PC-9 (cell line): ENCODE measurements at regions not wholly inside any gene's neighbourhood (a gene's known extent, or its start where the extent isn't known, plus 50 kb on each side); places are given as distances from the start of the nearest gene placed in this dataset.

Experiments used
- BruUV-seq: library from RNA; stranded (reverse); fragments of 400-500 nt; replicated peaks from 2 replicates; lab custom pipeline; 2021; lab: Mats Ljungman, UMichigan
- CTCF ChIA-PET: fragments of 300-600 bp; sonication (Branson Sonifier 250); formaldehyde crosslinking; loops from one replicate; lab custom pipeline; 2022; ENCODE audit warnings: antibody characterized with exemption; lab: Charles Lee
- POLR2A ChIA-PET: fragments of 300-600 bp; sonication (Branson Sonifier 250); formaldehyde crosslinking; loops from one replicate; lab custom pipeline; 2022; ENCODE audit warnings: antibody characterized with exemption; ENCODE audit not compliant: unreplicated experiment; lab: Charles Lee
- DNase-seq, 2 experiments: peaks; one replicate each; pipeline versions ENCODE4 v3.0.0 to v3.0.0-alpha.2; 2015 to 2022; ENCODE audit warnings: mixed read lengths in 1 of 2
- H2AFZ ChIP-seq: fragments of 200-600 bp; sonication (generic); 2 replicates; pipeline ENCODE4 v1.8.1; 2017; ENCODE audit warnings: antibody characterized with exemption
- H3F3A ChIP-seq: fragments of 200-600 bp; sonication (generic); 2 replicates; pipeline ENCODE4 v1.8.1; 2017; ENCODE audit warnings: antibody characterized with exemption, mild to moderate bottlenecking, low read depth; ENCODE audit not compliant: insufficient read depth
- H3K27ac ChIP-seq: fragments of 200-600 bp; sonication (generic); 2 replicates; pipeline ENCODE4 v1.6.1; 2016; ENCODE audit warnings: mixed run types
- H3K27me3 ChIP-seq: fragments of 200-600 bp; sonication (generic); 2 replicates; pipeline ENCODE4 v1.6.1; 2016; ENCODE audit warnings: low read depth, mixed run types; ENCODE audit not compliant: insufficient read depth
- H3K36me3 ChIP-seq: fragments of 200-600 bp; sonication (generic); 2 replicates; pipeline ENCODE4 v1.6.1; 2016; ENCODE audit warnings: low read depth, mixed run types
- H3K4me1 ChIP-seq: fragments of 200-600 bp; sonication (generic); replicated peaks from 2 replicates; pipeline ENCODE4 v1.6.1; 2016; ENCODE audit warnings: mixed run types; ENCODE audit not compliant: insufficient read depth
- H3K4me2 ChIP-seq: fragments of 200-600 bp; sonication (generic); 2 replicates; pipeline ENCODE4 v1.6.1; 2017; ENCODE audit warnings: mixed run types
- H3K4me3 ChIP-seq: fragments of 200-600 bp; sonication (generic); 2 replicates; pipeline ENCODE4 v1.6.1; 2016; ENCODE audit warnings: mixed run types
- H3K79me2 ChIP-seq: fragments of 200-600 bp; sonication (generic); 2 replicates; pipeline ENCODE4 v1.6.1; 2017; ENCODE audit warnings: low read depth, mixed run types
- H3K9me2 ChIP-seq: fragments of 200-600 bp; sonication (generic); 2 replicates; pipeline ENCODE4 v1.8.1; 2017; ENCODE audit warnings: mild to moderate bottlenecking; ENCODE audit not compliant: insufficient read depth
- H3K9me3 ChIP-seq: fragments of 200-600 bp; sonication (generic); 2 replicates; pipeline ENCODE4 v1.8.1; 2016; ENCODE audit warnings: low read depth; ENCODE audit not compliant: insufficient read depth
- H4K20me1 ChIP-seq: fragments of 200-600 bp; sonication (generic); 2 replicates; pipeline ENCODE4 v1.8.1; 2017; ENCODE audit not compliant: insufficient read depth
- CTCF ChIP-seq: fragments of 200-600 bp; sonication (generic); conservative IDR thresholded peaks from 2 replicates; pipeline ENCODE4 v1.6.1; 2017; ENCODE audit warnings: mixed run types, antibody characterized with exemption, mild to moderate bottlenecking, moderate library complexity
- EZH2 ChIP-seq: fragments of 200-600 bp; sonication (generic); IDR thresholded peaks from 2 replicates; pipeline ENCODE4 v1.8.0; 2017; ENCODE audit warnings: antibody characterized with exemption, low read depth
- intact Hi-C: fragments of 100-400 bp; cut with micrococcal nuclease; formaldehyde crosslinking; loops from one replicate; pipeline ENCODE4 v1.10.0; 2022; ENCODE audit not compliant: unreplicated experiment

- intact Hi-C loops, result no loop called here
- no peak for DNase-seq
These were observed 262.9 kb upstream of the CDH2 start for GRCh38 chr18:28439870-28440269.

GRCh38 chr18:28438381-28438780, 261.5 kb upstream of the CDH2 start:
- DNase-seq, result no peak
- H3K4me3 ChIP-seq, result no peak overlapping the region
- no peak overlapping the region for H3K4me2 ChIP-seq
- H3F3A ChIP-seq, result no peaks in the 10 kb centered on the region
- H3K79me2 ChIP-seq, result no peaks in the 10 kb centered on the region
- H3K27ac ChIP-seq, result no peak overlapping the region
- no peaks in the 10 kb centered on the region for H4K20me1 ChIP-seq
- H3K36me3 ChIP-seq, result no peaks in the 10 kb centered on the region
- no peaks in the 10 kb centered on the region for H3K9me2 ChIP-seq
- ChIA-PET POLR2A (no interaction called here), CTCF (no interaction called here)
- no peaks in the 10 kb centered on the region for H3K27me3 ChIP-seq
- H3K9me3 ChIP-seq, result no peaks in the 10 kb centered on the region
- H3K4me1 ChIP-seq, result no peaks in the 10 kb centered on the region
- no peak overlapping the region for H2AFZ ChIP-seq
- no TSS peak for BruUV-seq
- TF ChIP-seq EZH2 (no peak), CTCF (no peak)
- intact Hi-C loops, result no loop called here

More at GRCh38 chr18:28439870-28440269, 262.9 kb upstream of the CDH2 start:
- POLR2A ChIA-PET, result no interaction called here
- no peaks in the 10 kb centered on the region for H3K27me3 ChIP-seq
- no peak overlapping the region for H3K27ac ChIP-seq
- no peaks in the 10 kb centered on the region for H3F3A ChIP-seq
- no peaks in the 10 kb centered on the region for H3K4me1 ChIP-seq
- no peaks in the 10 kb centered on the region for H3K9me3 ChIP-seq
- no peaks in the 10 kb centered on the region for H3K79me2 ChIP-seq
- no peaks in the 10 kb centered on the region; the same call in 1 of the 2 replicates for H3K9me2 ChIP-seq
- H2AFZ ChIP-seq, result no peak overlapping the region
- no TSS peak for BruUV-seq
- CTCF ChIA-PET, result no interaction called here
- no peak overlapping the region for H3K4me3 ChIP-seq
- no peaks in the 10 kb centered on the region for H4K20me1 ChIP-seq
- no peak overlapping the region for H3K4me2 ChIP-seq
- H3K36me3 ChIP-seq, result no peaks in the 10 kb centered on the region
- TF ChIP-seq CTCF (no peak), EZH2 (no peak)

- H3K27me3 ChIP-seq, result no peaks in the 10 kb centered on the region
- POLR2A ChIA-PET, result no interaction called here
- no peak for DNase-seq
- H3K4me1 ChIP-seq, result no peaks in the 10 kb centered on the region
- H3K4me2 ChIP-seq, result no peak overlapping the region
- TF ChIP-seq CTCF (no peak), EZH2 (no peak)
- no peaks in the 10 kb centered on the region for H3K36me3 ChIP-seq
- H2AFZ ChIP-seq, result no peak overlapping the region
- H3K4me3 ChIP-seq, result no peak overlapping the region
- H4K20me1 ChIP-seq, result no peaks in the 10 kb centered on the region
- H3F3A ChIP-seq, result no peaks in the 10 kb centered on the region
- CTCF ChIA-PET, result no interaction called here
- H3K9me2 ChIP-seq, result no peaks in the 10 kb centered on the region
- H3K27ac ChIP-seq, result no peak overlapping the region
- H3K9me3 ChIP-seq, result no peaks in the 10 kb centered on the region
- no peaks in the 10 kb centered on the region for H3K79me2 ChIP-seq
- no TSS peak for BruUV-seq
- intact Hi-C loops, result no loop called here
These were observed 255.4 kb upstream of the CDH2 start for GRCh38 chr18:28432339-28432738.
